Activated naive CD4-positive, alpha-beta T cell (primary cell): ENCODE measurements at regions not wholly inside any gene's neighbourhood (a gene's known extent, or its start where the extent isn't known, plus 50 kb on each side); places are given as distances from the start of the nearest gene placed in this dataset.

Experiments used
- DNase-seq, 4 experiments: peaks; one replicate each; lab custom pipeline; 2025; lab: John Stamatoyannopoulos, UW

DNA sequence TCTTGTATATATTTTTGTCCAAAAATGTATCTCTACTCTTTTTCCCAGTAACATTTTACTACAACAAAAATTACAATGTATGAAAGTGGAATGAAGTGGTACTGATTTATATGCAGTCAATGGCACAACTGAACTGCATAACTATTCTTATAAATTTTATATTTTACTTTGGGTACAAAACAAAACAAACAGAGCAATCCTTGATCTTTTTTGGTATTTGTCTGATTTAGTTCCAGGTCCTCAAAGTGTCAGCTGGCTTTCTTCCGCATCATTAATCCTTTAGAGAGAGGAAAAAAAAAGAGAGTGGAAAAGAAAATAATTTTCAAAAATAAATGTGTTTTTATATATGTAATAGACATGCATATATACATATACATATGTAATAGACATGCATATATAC is 252.4 kb upstream of the SLIT2 start:
- no peak for DNase-seq

GRCh38 chr4:19993242-19993641 is 258.5 kb upstream of the SLIT2 start:
- DNase-seq = no peak

DNA sequence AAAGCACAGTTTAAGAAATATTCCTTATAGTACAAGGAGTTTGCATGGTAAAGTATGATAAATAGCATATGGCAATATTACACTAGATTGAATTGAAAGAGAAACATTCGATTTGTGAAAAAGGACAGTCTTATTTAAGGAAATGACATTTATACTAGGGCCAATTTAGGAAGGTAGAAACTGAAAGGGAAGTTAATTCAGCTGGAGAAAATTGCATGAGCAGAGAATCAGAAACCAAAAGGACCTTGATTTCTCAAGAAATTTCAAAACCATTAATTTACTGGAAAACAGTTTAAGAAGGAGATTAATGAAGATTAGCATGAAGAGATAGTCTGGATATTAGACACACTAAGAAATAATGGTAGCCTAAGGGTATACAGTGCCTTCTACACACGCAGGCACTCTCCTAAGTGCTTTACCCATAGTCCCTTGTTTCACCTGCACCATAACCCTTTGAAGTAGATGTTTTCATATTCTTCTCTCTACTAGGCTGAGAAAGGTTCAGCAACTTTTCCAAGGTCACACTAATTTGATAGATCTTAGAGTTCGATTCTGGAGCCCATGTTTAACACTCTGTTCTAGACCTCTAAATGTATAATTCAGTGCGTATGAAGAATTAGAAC is 259.1 kb upstream of the SLIT2 start:
- no peak for DNase-seq

DNA sequence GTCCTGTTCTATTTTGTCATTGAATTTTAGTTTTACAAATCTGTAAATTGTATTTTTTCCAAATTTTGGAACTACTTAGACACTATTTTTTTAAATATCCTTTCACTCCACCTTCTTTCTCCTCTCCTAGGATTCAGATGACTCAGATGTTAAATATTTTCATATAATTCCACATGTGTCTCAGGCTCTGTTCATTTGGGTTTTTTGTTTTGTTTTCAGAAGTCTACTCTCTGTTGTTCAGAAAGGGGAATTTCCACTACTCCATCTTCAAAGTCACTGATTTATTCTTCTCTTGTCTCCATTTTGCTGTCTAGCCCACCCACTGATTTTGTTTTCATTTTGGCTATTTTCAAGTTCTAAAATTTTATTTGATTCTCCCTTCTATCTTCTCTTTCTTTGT is 264.0 kb upstream of the SLIT2 start:
- no peak for DNase-seq

- no peak for DNase-seq
Observed at GRCh38 chr4:19983072-19983471, 268.6 kb upstream of the SLIT2 start.

DNA sequence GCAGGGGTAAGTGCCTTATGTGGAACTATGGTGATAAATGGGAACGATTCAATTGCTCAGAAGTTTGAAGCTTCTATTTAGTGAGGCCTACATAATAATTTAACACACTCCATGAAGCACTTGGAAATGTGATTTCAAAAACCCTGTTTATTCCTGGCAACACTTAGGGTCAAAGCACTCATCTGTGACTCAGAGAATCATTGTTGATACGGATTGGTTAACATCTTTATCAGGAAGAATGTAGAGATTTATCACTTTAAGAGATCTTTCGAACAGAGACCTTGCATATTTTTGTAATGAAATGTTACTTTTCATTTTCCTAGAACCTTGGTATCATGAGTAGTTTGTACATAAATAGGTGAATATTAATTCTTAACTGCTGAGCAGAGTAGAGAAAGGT is 269.1 kb upstream of the SLIT2 start:
- no peak for DNase-seq

- DNase-seq = no peak
Observed at GRCh38 chr4:19971829-19972228, 279.9 kb upstream of the SLIT2 start.

GRCh38 chr4:19969492-19969891 is 282.2 kb upstream of the SLIT2 start:
- no peak for DNase-seq

GRCh38 chr4:19961091-19961490 is 290.6 kb upstream of the SLIT2 start:
- DNase-seq = no peak

DNA sequence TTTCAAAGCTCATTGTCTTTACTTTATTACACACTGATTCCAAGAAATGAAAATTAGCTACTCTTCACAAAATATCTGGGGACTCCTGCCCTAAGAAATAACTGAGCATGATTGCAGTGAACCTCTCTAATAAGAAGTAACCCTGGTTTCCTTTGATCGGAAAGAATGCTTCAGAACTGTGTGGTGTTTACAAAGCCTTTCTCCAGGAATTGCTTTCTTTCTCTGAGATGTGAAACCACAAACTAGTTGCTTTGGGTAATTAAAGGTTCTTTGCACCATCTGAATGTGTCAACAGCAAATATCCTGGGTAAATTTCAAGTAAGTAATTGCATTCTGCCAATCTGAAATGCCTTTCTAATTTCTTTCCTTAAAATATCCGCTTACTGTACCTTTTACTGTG is 292.9 kb upstream of the SLIT2 start:
- DNase-seq = no peak

DNA sequence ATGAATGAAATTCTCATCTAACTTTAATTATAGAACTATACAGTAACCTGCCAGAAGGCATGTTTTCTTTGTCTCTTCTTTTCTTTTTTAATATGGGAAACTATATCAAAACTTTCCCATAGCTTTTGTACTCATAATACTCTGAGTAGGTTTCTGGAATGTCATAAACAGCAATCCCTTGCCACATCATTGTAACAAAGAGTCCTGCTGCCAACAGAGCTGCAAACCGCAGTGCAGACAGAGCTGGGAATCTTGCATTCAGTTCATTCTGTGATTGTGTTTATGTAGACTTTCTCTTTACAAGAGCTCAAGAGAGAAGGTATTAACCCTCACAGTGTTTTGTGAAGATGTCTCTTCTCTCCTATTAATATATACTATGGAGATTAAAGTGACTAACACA is 304.4 kb upstream of the SLIT2 start:
- no peak for DNase-seq

DNA sequence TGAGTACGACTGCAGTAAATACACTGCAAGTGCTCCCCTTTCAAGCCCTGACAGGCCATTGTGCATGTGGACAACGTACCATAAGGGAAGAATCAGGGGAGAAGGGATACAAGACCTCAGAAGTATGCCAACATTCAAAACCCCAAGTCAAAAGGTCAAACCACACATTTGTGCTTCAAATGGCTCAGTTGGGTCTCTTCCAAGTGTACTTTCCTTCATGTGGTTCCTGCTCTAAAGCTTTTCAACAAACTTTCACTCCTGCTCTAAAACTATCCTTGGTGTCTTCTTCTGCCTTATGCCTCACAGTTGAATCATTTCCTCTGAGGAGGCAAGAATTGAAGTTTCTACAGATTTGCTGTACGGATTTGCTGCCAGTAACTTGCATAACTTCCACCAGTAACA is 305.7 kb upstream of the SLIT2 start:
- DNase-seq = no peak

DNA sequence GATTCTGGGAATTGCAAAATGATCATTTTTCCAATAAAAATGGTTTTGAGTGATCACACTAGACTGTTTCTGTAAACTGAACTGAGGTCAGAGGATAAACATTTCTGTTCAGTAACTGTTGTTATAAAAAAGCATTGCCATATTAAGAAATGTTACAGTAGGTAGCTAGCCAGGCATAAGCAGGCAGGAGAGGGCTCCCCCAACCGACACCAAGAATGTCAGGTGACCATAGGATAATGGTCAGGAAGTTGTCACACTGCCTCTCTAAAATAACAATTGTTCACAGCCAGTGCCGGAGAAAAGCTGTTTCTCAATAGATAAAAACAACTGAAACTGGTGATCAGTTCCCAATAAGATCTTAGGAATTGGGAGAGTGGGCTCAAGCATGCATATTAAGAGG is 306.2 kb upstream of the SLIT2 start:
- no peak for DNase-seq

- no peak for DNase-seq
Observed at GRCh38 chr4:19944806-19945205, 306.9 kb upstream of the SLIT2 start.

DNA sequence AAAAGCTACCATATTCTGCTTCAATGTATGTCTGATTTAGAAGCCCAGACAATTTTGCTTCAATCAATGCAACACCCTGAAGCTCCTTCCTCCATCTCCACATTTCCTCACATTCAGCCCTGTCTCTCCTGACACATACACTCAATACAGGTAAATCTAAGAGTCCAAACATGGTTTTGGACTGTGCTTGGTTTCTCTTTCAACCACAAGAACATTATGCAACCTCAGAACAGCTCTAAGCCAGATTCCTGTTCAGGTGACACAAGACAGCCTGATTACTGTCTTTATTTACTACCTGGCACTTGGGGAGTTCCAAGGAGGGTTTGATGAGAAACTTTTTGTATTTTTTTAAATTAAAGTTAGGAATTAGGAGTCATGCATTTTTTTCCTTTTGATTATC is 307.5 kb upstream of the SLIT2 start:
- DNase-seq = no peak

DNA sequence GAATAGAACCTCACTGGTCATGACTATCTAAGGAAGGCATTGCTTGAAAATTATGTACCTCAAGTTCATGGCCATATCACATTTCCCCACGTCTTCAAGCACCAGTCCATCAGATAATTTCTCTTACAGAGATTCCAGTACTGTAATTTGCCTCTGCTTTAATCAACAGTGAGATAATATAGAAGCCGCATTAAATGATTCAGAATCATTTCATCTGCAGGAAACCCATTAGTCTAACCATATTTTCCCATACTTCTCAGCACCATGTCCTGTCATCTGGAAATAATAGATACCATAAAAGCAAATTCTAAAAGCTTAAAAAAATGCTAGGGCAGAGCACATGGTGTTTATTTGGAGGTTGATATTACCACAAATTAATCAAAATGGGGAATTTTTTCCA is 310.3 kb upstream of the SLIT2 start:
- DNase-seq = no peak

DNA sequence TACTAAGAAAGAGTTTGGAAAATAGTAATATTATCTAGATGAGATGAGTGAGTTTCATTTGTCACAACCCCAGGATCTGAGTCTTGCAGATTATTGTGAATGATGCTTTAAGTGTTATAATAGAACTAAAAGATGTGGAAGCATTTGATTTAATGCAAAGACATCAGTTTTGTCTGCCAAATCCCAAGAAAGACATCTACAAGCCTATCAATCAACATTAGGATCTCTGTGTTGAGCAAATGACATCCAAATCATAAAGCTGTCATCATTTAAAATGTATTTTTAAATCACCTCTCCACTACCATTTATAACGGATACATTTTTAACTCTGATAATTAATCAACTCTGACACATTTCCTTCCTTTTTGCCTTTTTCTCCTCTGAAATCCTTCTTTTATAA is 310.8 kb upstream of the SLIT2 start:
- no peak for DNase-seq

DNA sequence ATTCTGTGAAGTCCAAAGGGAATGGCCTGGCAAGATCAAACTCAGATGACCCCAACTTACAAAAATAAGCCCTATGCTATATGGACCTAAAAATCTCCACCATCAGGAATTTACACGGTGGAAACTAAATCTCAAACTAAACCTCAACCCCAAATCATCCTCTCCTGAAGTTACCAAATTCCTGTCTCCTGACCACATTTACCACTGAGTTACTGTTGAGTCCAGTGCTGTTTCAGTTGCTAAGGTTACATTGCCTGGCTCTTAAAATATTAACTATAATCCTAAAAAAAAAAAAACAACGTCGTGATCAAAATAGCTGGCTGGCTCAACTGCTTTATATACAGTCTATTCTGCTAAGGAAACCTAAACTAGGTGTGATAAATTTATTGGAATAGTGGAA is 315.2 kb upstream of the SLIT2 start:
- no peak for DNase-seq

GRCh38 chr4:19930742-19931141 is 321.0 kb upstream of the SLIT2 start:
- DNase-seq = no peak

DNA sequence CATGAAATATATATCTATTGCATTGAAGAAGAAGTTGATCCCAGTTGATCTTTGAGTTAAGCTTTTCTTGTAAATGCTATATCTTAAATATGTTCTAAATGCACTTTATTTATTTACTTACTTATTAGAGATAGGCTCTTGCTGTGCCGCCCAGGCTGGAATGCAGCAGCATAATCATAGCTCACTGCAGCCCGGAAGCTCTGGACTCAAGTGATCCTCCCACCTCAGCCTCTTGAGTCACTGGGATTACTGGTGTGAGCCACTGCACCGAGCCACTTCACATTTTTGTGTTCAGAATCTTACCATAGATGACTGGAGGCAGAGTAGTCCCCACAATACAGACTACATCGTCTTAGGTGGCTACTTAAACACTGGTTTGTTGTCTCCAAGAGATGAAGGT is 324.3 kb upstream of the SLIT2 start:
- no peak for DNase-seq

GRCh38 chr4:19925516-19925915 is 326.2 kb upstream of the SLIT2 start:
- DNase-seq = no peak

DNA sequence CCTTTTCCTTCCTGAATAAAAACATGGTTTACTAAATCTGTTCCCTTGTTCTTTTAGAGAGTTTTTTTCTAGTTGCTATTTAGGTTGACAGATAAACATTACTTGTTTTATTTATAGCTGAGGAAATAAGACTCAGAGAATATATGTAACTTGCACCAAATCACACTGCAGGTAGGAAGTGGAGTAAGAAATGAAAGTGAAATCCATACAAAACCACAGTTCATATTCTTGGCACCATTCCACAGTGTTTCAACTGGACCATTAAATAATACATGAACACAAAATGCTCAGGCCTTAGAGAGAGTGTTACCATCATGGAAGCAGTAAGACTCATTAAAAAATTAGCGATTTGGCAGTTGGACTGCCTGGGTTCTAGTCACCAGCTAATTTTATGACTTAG is 326.9 kb upstream of the SLIT2 start:
- DNase-seq = no peak

DNA sequence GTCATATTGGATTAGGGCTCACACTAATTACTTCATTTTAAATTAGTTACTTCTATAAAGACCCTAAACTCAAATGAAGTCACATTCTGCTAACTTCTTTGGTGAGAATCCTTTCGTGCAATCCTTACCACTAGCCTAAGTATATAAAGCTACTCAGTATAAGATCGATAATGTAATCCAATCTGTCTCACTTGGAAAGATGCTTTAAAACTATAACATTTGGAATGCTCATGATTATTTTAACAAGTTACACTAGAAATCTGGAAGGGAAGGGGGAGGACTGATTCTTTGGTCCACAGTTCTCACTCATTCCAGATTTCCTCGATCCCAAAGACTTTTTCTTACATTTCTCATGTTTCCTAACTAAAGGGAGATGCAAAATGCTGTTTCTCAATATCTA is 336.4 kb upstream of the SLIT2 start:
- DNase-seq = no peak

GRCh38 chr4:19913650-19914049 is 338.1 kb upstream of the SLIT2 start:
- no peak for DNase-seq
